ENCODE measurements at regions not wholly inside any gene's neighbourhood (a gene's known extent, or its start where the extent isn't known, plus 50 kb on each side); places are given as distances from the start of the nearest gene placed in this dataset.

- TF ChIP-seq CTCF (IDR thresholded peaks at IDR 0.05) (no peak), POLR2AphosphoS5 (IDR thresholded peaks at IDR 0.05) (no peak), POLR2A (IDR thresholded peaks at IDR 0.05) (no peak)
Measured at GRCh38 chrX:102866981-102867656, 70.0 kb upstream of the RAB40AL start.

Data from breast epithelium (tissue), 3 donors.